K562 (cell line): ENCODE measurements at regions not wholly inside any gene's neighbourhood (a gene's known extent, or its start where the extent isn't known, plus 50 kb on each side); places are given as distances from the start of the nearest gene placed in this dataset.

Experiments used
- ATAC-seq: fragments of 200-7000 bp; cut with Tn5 transposase; 3 replicates; pipeline ENCODE4 v1.9.1; 2020; ENCODE audit warnings: moderate library complexity
- BruUV-seq: library from RNA; stranded (reverse); fragments of 400-500 nt; replicated peaks from 2 replicates; lab custom pipeline; 2021; lab: Mats Ljungman, UMichigan
- CTCF ChIA-PET: fragments of 300-600 bp; formaldehyde crosslinking; extraction: SDS; loops from one replicate; lab custom pipeline; 2021; ENCODE audit warnings: low intra/inter-chr PET ratio; lab: Yijun Ruan, JAX
- POLR2A ChIA-PET: fragments of 300-600, 350-650 bp; sonication (Branson Sonifier 250); formaldehyde crosslinking; extraction: SDS; loops from one replicate; lab custom pipeline; 2021; ENCODE audit warnings: antibody characterized with exemption, inconsistent platforms; lab: Yijun Ruan, JAX
- DNase-seq, 4 experiments: peaks; one replicate each; pipeline versions ENCODE4 v3.0.0 to v3.0.0-alpha.2; 2011 to 2018; ENCODE audit warnings: low spot score in 3 of 4, mixed read lengths in 3 of 4; ENCODE audit errors: extremely low read depth in 1 of 4
- FAIRE-seq: peaks from 2 replicates; lab custom pipeline; 2011; peaks lifted over from hg19 to GRCh38; lab: Jason Lieb, UNC
- H2AFZ ChIP-seq: 2 replicates; pipeline ENCODE4 v1.6.0; 2011; ENCODE audit warnings: low read depth, low read length, control low read depth, inconsistent platforms
- H3K27ac ChIP-seq: fragments of 200-600 bp; 3 replicates; pipeline ENCODE4 v1.8.0; 2011; ENCODE audit warnings: low read depth, mild to moderate bottlenecking, control low read depth, inconsistent platforms, low read length, moderate library complexity, mixed read lengths; ENCODE audit errors: extremely low read depth
- H3K27me3 ChIP-seq, 2 experiments: fragments of 300-600 bp in 1 of 2; 2 replicates in 1 of 2; 3 replicates in 1 of 2; pipeline versions ENCODE4 v1.6.0 to v1.8.0; 2011; ENCODE audit warnings: inconsistent platforms in 2 of 2, low read length in 2 of 2, mild to moderate bottlenecking in 1 of 2, mixed read lengths in 1 of 2, moderate library complexity in 1 of 2; ENCODE audit not compliant: control insufficient read depth in 2 of 2, insufficient read depth in 2 of 2
- H3K36me3 ChIP-seq: fragments of 300-600 bp; 3 replicates; pipeline ENCODE4 v1.8.0; 2011; ENCODE audit warnings: mild to moderate bottlenecking, low read length, inconsistent platforms; ENCODE audit not compliant: control insufficient read depth, insufficient read depth
- H3K4me1 ChIP-seq, 2 experiments: fragments of 200-600 bp in 1 of 2; replicated peaks in 1 of 2; 2 replicates in 1 of 2; 3 replicates in 1 of 2; pipeline versions ENCODE4 v1.5.1 to v1.8.0; 2011; ENCODE audit warnings: inconsistent platforms in 2 of 2, low read length in 2 of 2, mild to moderate bottlenecking in 1 of 2, mixed read lengths in 1 of 2, moderate library complexity in 1 of 2; ENCODE audit not compliant: control insufficient read depth in 2 of 2, insufficient read depth in 2 of 2
- H3K4me2 ChIP-seq: 2 replicates; pipeline ENCODE4 v1.6.1; 2011; ENCODE audit warnings: low read length, control low read depth, inconsistent platforms, mixed read lengths; ENCODE audit not compliant: insufficient read depth
- H3K4me3 ChIP-seq: fragments of 200-600 bp; sonication (generic), shearing (Covaris generic); 2 replicates; pipeline ENCODE4 v1.5.1; 2016; ENCODE audit warnings: control low read depth, inconsistent platforms
- H3K79me2 ChIP-seq: fragments of 200-600 bp; 3 replicates; pipeline ENCODE4 v1.8.0; 2011; ENCODE audit warnings: low read length, inconsistent platforms; ENCODE audit not compliant: control insufficient read depth, insufficient read depth
- H3K9ac ChIP-seq, 2 experiments: 2 replicates each; pipeline versions ENCODE4 v1.6.0 to v1.6.1; 2011; ENCODE audit warnings: low read depth in 2 of 2, low read length in 2 of 2, control low read depth in 1 of 2, inconsistent platforms in 1 of 2, mild to moderate bottlenecking in 1 of 2, mixed read lengths in 1 of 2; ENCODE audit not compliant: insufficient read depth in 1 of 2
- H3K9me1 ChIP-seq: one replicate; pipeline ENCODE4 v1.6.0; 2011; ENCODE audit warnings: inconsistent platforms, mild to moderate bottlenecking, low read length, moderate library complexity; ENCODE audit not compliant: control insufficient read depth, insufficient read depth
- H3K9me3 ChIP-seq: replicated peaks from 2 replicates; pipeline ENCODE4 v1.5.1; 2011; ENCODE audit warnings: low read depth, low read length, inconsistent platforms; ENCODE audit not compliant: control insufficient read depth, insufficient read depth
- H4K20me1 ChIP-seq: replicated peaks from 2 replicates; pipeline ENCODE4 v1.6.1; 2011; ENCODE audit warnings: low read length, inconsistent platforms, mixed read lengths; ENCODE audit not compliant: control insufficient read depth, insufficient read depth
- BRF1 ChIP-seq: IDR thresholded peaks from 3 replicates; pipeline ENCODE4 v1.6.1; 2011; ENCODE audit warnings: borderline replicate concordance, mild to moderate bottlenecking; ENCODE audit not compliant: insufficient read length; ENCODE audit errors: extremely low read depth
- CHCHD3 ChIP-seq: fragments of 250-450 bp; sonication (Bioruptor Pico); IDR thresholded peaks from 2 replicates; pipeline ENCODE4 v2.1.2; 2022; ENCODE audit warnings: mild to moderate bottlenecking
- CHD1 ChIP-seq: fragments of 200-600 bp; sonication (generic); IDR thresholded peaks from one replicate; pipeline ENCODE4 v1.6.1; 2012; ENCODE audit warnings: mild to moderate bottlenecking, moderate library complexity, low read length, inconsistent platforms
- CREBBP ChIP-seq: IDR thresholded peaks from one replicate; pipeline ENCODE4 v1.6.1; 2012; ENCODE audit warnings: low read depth, mild to moderate bottlenecking, control low read depth, inconsistent platforms, low read length
- ETV6 ChIP-seq, 3 experiments: fragments of 150-350 bp in 1 of 3; sonication (generic) in 1 of 3; formaldehyde crosslinking in 1 of 3; IDR thresholded peaks; 2 replicates each; pipeline versions ENCODE4 v1.6.1 to v1.8.0; 2014 to 2022; ENCODE audit warnings: borderline replicate concordance in 2 of 3, low read depth in 2 of 3, antibody characterized with exemption in 1 of 3, low read length in 1 of 3, mild to moderate bottlenecking in 1 of 3, missing genetic modification reagents in 1 of 3
- NFRKB ChIP-seq: fragments of 450-650 bp; IDR thresholded peaks from 2 replicates; pipeline ENCODE4 v1.6.1; 2016; ENCODE audit warnings: low read depth
- SETDB1 ChIP-seq: IDR thresholded peaks from one replicate; pipeline ENCODE4 v1.6.1; 2012; ENCODE audit warnings: low read length, control low read depth, inconsistent platforms
- TCF7L2 ChIP-seq: fragments of 150-350 bp; IDR thresholded peaks from 2 replicates; pipeline ENCODE4 v1.6.1; 2016; ENCODE audit warnings: low read depth, mild to moderate bottlenecking, low read length, moderate library complexity
- THAP12 ChIP-seq: fragments of 250-450 bp; sonication (Bioruptor Pico); IDR thresholded peaks from 2 replicates; pipeline ENCODE4 v1.9.0; 2021; ENCODE audit warnings: mild to moderate bottlenecking, inconsistent platforms
- ZBED1 ChIP-seq: IDR thresholded peaks from 2 replicates; pipeline ENCODE4 v1.6.1; 2014
- ZKSCAN1 ChIP-seq: fragments of 150-350 bp; IDR thresholded peaks from 2 replicates; pipeline ENCODE4 v1.6.1; 2016; ENCODE audit warnings: low read depth, low read length
- ZNF398 ChIP-seq: fragments of 250-450 bp; sonication (Bioruptor Pico); IDR thresholded peaks from 2 replicates; pipeline ENCODE4 v1.8.0; 2021; ENCODE audit warnings: moderate library complexity, mild to moderate bottlenecking, inconsistent platforms
- ZNF668 ChIP-seq: fragments of 250-450 bp; sonication (Bioruptor Pico); IDR thresholded peaks from 2 replicates; pipeline ENCODE4 v1.8.0; 2022; ENCODE audit warnings: mild to moderate bottlenecking, inconsistent platforms
- ZNF77 ChIP-seq: fragments of 250-450 bp; sonication (Bioruptor Pico); IDR thresholded peaks from 2 replicates; pipeline ENCODE4 v1.5.0; 2020
- ZSCAN29 ChIP-seq: fragments of 450-650 bp; IDR thresholded peaks from 2 replicates; pipeline ENCODE4 v1.6.1; 2017
- ZSCAN32 ChIP-seq: fragments of 450-650 bp; formaldehyde crosslinking; IDR thresholded peaks from 2 replicates; pipeline ENCODE4 v1.4.0; 2020; ENCODE audit warnings: mild to moderate bottlenecking, moderate library complexity
- WGBS: fragments of 100-300 bp; shearing (Covaris generic); methylation state at CpG from one replicate; pipeline ENCODE4 v1.1.6; 2016; ENCODE audit warnings: low coverage, mixed read lengths; ENCODE audit not compliant: insufficient coverage; ENCODE audit errors: missing lambda C conversion rate; 5-methylcytosine and 5-hydroxymethylcytosine counted together
- in situ Hi-C: fragments of 300-500 bp; cut with MboI; formaldehyde crosslinking; loops from 4 replicates; pipeline ENCODE4 v1.15.0; 2018; ENCODE audit warnings: inconsistent platforms, mixed read lengths
- intact Hi-C: fragments of 100-400 bp; cut with micrococcal nuclease; formaldehyde crosslinking; loops from 2 replicates; pipeline ENCODE4 v1.14.2; 2022
- TF ChIP-seq, protein P1 (sequence below): sonication (generic); formaldehyde crosslinking; IDR thresholded peaks from 2 replicates; pipeline ENCODE4 v1.8.0; 2022; ENCODE audit warnings: mild to moderate bottlenecking, missing genetic modification reagents

DNA sequence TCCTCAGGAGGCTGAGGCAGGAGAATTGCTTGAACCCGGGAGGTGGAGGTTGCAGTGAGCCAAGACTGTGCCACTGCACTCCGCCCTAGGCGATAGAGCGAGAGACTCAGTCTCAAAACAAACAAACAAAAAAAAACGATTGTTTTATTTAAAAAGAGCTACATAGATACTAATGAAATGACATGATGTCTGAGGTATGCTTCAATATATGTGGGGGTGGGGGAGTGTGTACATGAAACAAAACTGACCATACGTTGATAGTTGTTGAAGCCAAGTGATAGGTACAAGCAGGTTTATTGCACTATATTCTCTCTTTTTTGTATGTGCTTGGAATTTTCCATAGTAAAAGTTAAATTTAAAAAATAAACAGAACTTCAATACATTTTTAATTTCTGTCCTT lies 240.1 kb downstream of the TFAP2A start (continued):
- TF ChIP-seq CHD1 = no peak
- TF ChIP-seq, protein P1, sequence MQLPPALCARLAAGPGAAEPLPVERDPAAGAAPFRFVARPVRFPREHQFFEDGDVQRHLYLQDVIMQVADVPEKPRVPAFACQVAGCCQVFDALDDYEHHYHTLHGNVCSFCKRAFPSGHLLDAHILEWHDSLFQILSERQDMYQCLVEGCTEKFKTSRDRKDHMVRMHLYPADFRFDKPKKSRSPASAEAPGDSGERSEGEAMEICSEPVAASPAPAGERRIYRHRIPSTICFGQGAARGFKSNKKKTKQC (CRISPR knock-in tag) = no peak
- no peak for TF ChIP-seq ZSCAN29
- no peak for TF ChIP-seq ZSCAN32 (CRISPR knock-in tag)
- no peak for TF ChIP-seq ETV6 (IDR thresholded peaks at IDR 0.05; ENCODE audit: borderline replicate concordance in 1 of 2, low read depth in 2 of 2, low read length in 1 of 2)
- no peak for TF ChIP-seq ETV6 (CRISPR knock-in tag; IDR thresholded peaks at IDR 0.05; ENCODE audit: borderline replicate concordance)
- no peak for TF ChIP-seq THAP12 (CRISPR knock-in tag)
- TF ChIP-seq ZNF668 = no peak

DNA sequence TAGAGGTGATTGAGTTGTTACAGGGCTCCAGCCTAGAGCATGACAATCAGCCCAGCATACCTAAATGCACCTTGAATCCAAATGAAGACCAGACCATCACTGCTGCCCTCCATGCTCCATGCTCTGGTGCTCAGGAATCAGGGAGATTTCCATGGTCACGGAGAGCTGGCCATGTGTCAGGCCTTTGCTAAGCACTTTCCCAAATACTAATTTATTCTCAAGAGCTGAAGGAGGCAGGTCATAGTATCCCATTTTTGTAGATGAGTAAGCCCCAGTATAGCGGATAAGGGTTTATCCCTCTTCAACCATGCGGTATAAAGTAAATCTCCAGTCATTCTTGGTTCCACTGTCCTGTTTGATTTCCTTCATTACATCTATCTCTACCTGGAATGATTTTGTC lies 240.8 kb downstream of the TFAP2A start:
- no peaks in the 10 kb centered on the region for H4K20me1 ChIP-seq
- no peak overlapping the region for H3K27ac ChIP-seq
- H2AFZ ChIP-seq = no peak overlapping the region
- BruUV-seq = no TSS peak
- H3K4me1 ChIP-seq = no peaks in the 10 kb centered on the region
- CTCF ChIA-PET = no interaction called here
- DNase-seq (no peak), ATAC-seq (no peak), FAIRE-seq (no peak)
- H3K79me2 ChIP-seq = no peaks in the 10 kb centered on the region
- H3K4me3 ChIP-seq = no peak overlapping the region
- POLR2A ChIA-PET = no interaction called here
- H3K9me3 ChIP-seq = no peaks in the 10 kb centered on the region
- intact Hi-C loops = no loop called here
- H3K9ac ChIP-seq = no peak overlapping the region
- WGBS = 16% methylated on average over 3 of the region's 3 CpGs
- H3K27me3 ChIP-seq = no peaks in the 10 kb centered on the region
- H3K4me2 ChIP-seq = no peak overlapping the region
- in situ Hi-C loops = no loop called here
- no peaks in the 10 kb centered on the region for H3K9me1 ChIP-seq
- H3K36me3 ChIP-seq = no peaks in the 10 kb centered on the region
- no peak for TF ChIP-seq ZBED1
- no peak for TF ChIP-seq SETDB1
- no peak for TF ChIP-seq NFRKB
- no peak for TF ChIP-seq ZKSCAN1
- TF ChIP-seq ZNF398 = no peak
- no peak for TF ChIP-seq TCF7L2
- TF ChIP-seq CHCHD3 (CRISPR knock-in tag) = no peak
- no peak for TF ChIP-seq CREBBP
- no peak for TF ChIP-seq ZNF77 (CRISPR knock-in tag)
- TF ChIP-seq BRF1 = no peak
